A549 (cell line): ENCODE measurements at regions not wholly inside any gene's neighbourhood (a gene's known extent, or its start where the extent isn't known, plus 50 kb on each side); places are given as distances from the start of the nearest gene placed in this dataset.

ENCODE experiments used
- ATAC-seq, 2 experiments: fragments of 200-7000 bp in 1 of 2; fragments of >200 bp in 1 of 2; cut with Nextera tagmentation in 1 of 2; cut with Tn5 transposase in 1 of 2; 3 replicates each; pipeline versions ENCODE4 v1.8.0 to v1.9.1; 2018 to 2020; ENCODE audit warnings: mild to moderate bottlenecking in 1 of 2, moderate library complexity in 1 of 2
- CTCF ChIA-PET: fragments of 300-600 bp; sonication (Branson Sonifier 250); formaldehyde crosslinking; extraction: SDS; loops from one replicate; lab custom pipeline; 2021; ENCODE audit warnings: antibody characterized with exemption, inconsistent platforms; lab: Yijun Ruan, JAX
- POLR2A ChIA-PET: fragments of 350-600 bp; formaldehyde crosslinking; extraction: SDS; loops from one replicate; lab custom pipeline; 2021; ENCODE audit warnings: antibody characterized with exemption, inconsistent platforms; lab: Yijun Ruan, JAX
- DNase-seq, 2 experiments: peaks; one replicate each; pipeline versions ENCODE4 v3.0.0 to v3.0.0-alpha.2; 2011 to 2016; ENCODE audit warnings: low read depth in 1 of 2, low spot score in 1 of 2
- FAIRE-seq: peaks from 2 replicates; lab custom pipeline; 2011; peaks lifted over from hg19 to GRCh38; lab: Jason Lieb, UNC
- H3K27ac ChIP-seq, 2 experiments: fragments of >200 bp; sonication (Bioruptor Twin); formaldehyde crosslinking; 3 replicates each; pipeline ENCODE4 v1.5.1; 2016 to 2017
- H3K4me1 ChIP-seq: fragments of >200 bp; sonication (Bioruptor Twin); formaldehyde crosslinking; 3 replicates; pipeline ENCODE4 v1.6.1; 2016
- H3K4me2 ChIP-seq: fragments of >200 bp; sonication (Bioruptor Twin); formaldehyde crosslinking; 3 replicates; pipeline ENCODE4 v1.6.1; 2016
- H3K4me3 ChIP-seq: fragments of >200 bp; sonication (Bioruptor Twin); formaldehyde crosslinking; 3 replicates; pipeline ENCODE4 v1.5.1; 2016
- H3K9me3 ChIP-seq: fragments of >200 bp; sonication (Bioruptor Twin); formaldehyde crosslinking; 3 replicates; pipeline ENCODE4 v1.6.1; 2016
- ATOH8 ChIP-seq: fragments of 250-450 bp; sonication (Bioruptor Pico); IDR thresholded peaks from 2 replicates; pipeline ENCODE4 v1.5.0; 2020; ENCODE audit warnings: low read depth, mild to moderate bottlenecking, moderate library complexity
- BHLHE40 ChIP-seq: IDR thresholded peaks from 2 replicates; pipeline ENCODE4 v1.6.1; 2012; ENCODE audit warnings: low read depth, low read length, inconsistent platforms
- CBX8 ChIP-seq: fragments of 200-600 bp; sonication (generic); IDR thresholded peaks from 2 replicates; pipeline ENCODE4 v1.6.1; 2016
- CEBPB ChIP-seq, 2 experiments: fragments of >200 bp in 1 of 2; sonication (Bioruptor Twin) in 1 of 2; formaldehyde crosslinking in 1 of 2; IDR thresholded peaks; 2 replicates each; pipeline ENCODE4 v1.6.1; 2012 to 2016
- CHD2 ChIP-seq: fragments of 150-350 bp; IDR thresholded peaks from 2 replicates; pipeline ENCODE4 v1.6.1; 2014; ENCODE audit warnings: low read length; ENCODE audit not compliant: partially characterized antibody
- CHD4 ChIP-seq: fragments of 200-600 bp; sonication (generic); IDR thresholded peaks from 2 replicates; pipeline ENCODE4 v1.6.1; 2016; ENCODE audit warnings: antibody characterized with exemption, mild to moderate bottlenecking, borderline replicate concordance
- CTCF ChIP-seq: fragments of >200 bp; sonication (Bioruptor Twin); formaldehyde crosslinking; IDR thresholded peaks from 3 replicates; pipeline ENCODE4 v1.5.1; 2016
- EHF ChIP-seq: fragments of 250-450 bp; sonication (Bioruptor Pico); IDR thresholded peaks from 2 replicates; pipeline ENCODE4 v1.5.0; 2020; ENCODE audit warnings: mild to moderate bottlenecking
- EHMT2 ChIP-seq: fragments of 200-600 bp; sonication (generic); IDR thresholded peaks from 2 replicates; pipeline ENCODE4 v1.6.1; 2016; ENCODE audit warnings: antibody characterized with exemption, low read depth, mild to moderate bottlenecking, moderate library complexity
- ELK1 ChIP-seq: fragments of 150-350 bp; IDR thresholded peaks from 2 replicates; pipeline ENCODE4 v1.6.1; 2014; ENCODE audit warnings: low read depth, mild to moderate bottlenecking, low read length
- EP300 ChIP-seq, 2 experiments: fragments of >200 bp; sonication (Bioruptor Twin); formaldehyde crosslinking; IDR thresholded peaks; 2 replicates in 1 of 2; 3 replicates in 1 of 2; pipeline ENCODE4 v1.6.1; 2016 to 2017
- FOSB ChIP-seq: fragments of 250-450 bp; sonication (Bioruptor Pico); IDR thresholded peaks from 2 replicates; pipeline ENCODE4 v1.5.0; 2020; ENCODE audit warnings: mild to moderate bottlenecking, moderate library complexity
- FOXS1 ChIP-seq: fragments of 250-450 bp; sonication (Bioruptor Pico); IDR thresholded peaks from 2 replicates; pipeline ENCODE4 v1.5.0; 2020; ENCODE audit warnings: mild to moderate bottlenecking, moderate library complexity
- HDAC2 ChIP-seq: fragments of 200-600 bp; sonication (generic); IDR thresholded peaks from 2 replicates; pipeline ENCODE4 v1.6.1; 2016
- HEYL ChIP-seq: fragments of 250-450 bp; sonication (Bioruptor Pico); IDR thresholded peaks from 2 replicates; pipeline ENCODE4 v1.8.0; 2021; ENCODE audit warnings: mild to moderate bottlenecking, moderate library complexity
- HMGXB4 ChIP-seq: fragments of 250-450 bp; sonication (Bioruptor Pico); IDR thresholded peaks from 2 replicates; pipeline ENCODE4 v1.5.0; 2021; ENCODE audit warnings: mild to moderate bottlenecking, moderate library complexity, borderline replicate concordance
- HOXB5 ChIP-seq: fragments of 250-450 bp; sonication (Bioruptor Pico); IDR thresholded peaks from 2 replicates; pipeline ENCODE4 v1.5.0; 2020; ENCODE audit warnings: mild to moderate bottlenecking, moderate library complexity
- JUN ChIP-seq, 2 experiments: fragments of >200 bp; sonication (Bioruptor Twin); formaldehyde crosslinking; IDR thresholded peaks; 2 replicates in 1 of 2; 3 replicates in 1 of 2; pipeline ENCODE4 v1.6.1; 2016 to 2017
- JUNB ChIP-seq: fragments of >200 bp; sonication (Bioruptor Twin); formaldehyde crosslinking; IDR thresholded peaks from 2 replicates; pipeline ENCODE4 v1.6.1; 2016
- KDM1A ChIP-seq: fragments of 200-600 bp; sonication (generic); IDR thresholded peaks from 2 replicates; pipeline ENCODE4 v1.6.1; 2016; ENCODE audit warnings: low read depth, mild to moderate bottlenecking
- MAFK ChIP-seq: fragments of 450-650 bp; IDR thresholded peaks from 2 replicates; pipeline ENCODE4 v1.6.1; 2014; ENCODE audit not compliant: partially characterized antibody
- MAZ ChIP-seq: fragments of 150-350 bp; IDR thresholded peaks from 2 replicates; pipeline ENCODE4 v1.6.1; 2014; ENCODE audit warnings: antibody characterized with exemption, low read depth, low read length, borderline replicate concordance
- NFE2L2 ChIP-seq: fragments of 150-350 bp; conservative IDR thresholded peaks from 2 replicates; pipeline ENCODE4 v1.6.1; 2014; ENCODE audit warnings: low read length
- NPAS2 ChIP-seq: fragments of 250-450 bp; sonication (Bioruptor Pico); IDR thresholded peaks from 2 replicates; pipeline ENCODE4 v1.8.0; 2022; ENCODE audit warnings: mild to moderate bottlenecking, moderate library complexity, borderline replicate concordance
- PHF8 ChIP-seq: fragments of 200-600 bp; sonication (generic); IDR thresholded peaks from 2 replicates; pipeline ENCODE4 v1.6.1; 2016; ENCODE audit warnings: low read depth, mild to moderate bottlenecking, antibody characterized with exemption, moderate library complexity, borderline replicate concordance
- POLR2A ChIP-seq: IDR thresholded peaks from 2 replicates; pipeline ENCODE4 v1.6.1; 2012; ENCODE audit warnings: mild to moderate bottlenecking, low read length
- POLR2AphosphoS2 ChIP-seq: conservative IDR thresholded peaks from 2 replicates; pipeline ENCODE4 v1.6.1; 2012; ENCODE audit warnings: low read length, improper control_type of control experiment, inconsistent platforms
- RAD21 ChIP-seq, 2 experiments: fragments of >200 bp in 1 of 2; sonication (Bioruptor Twin) in 1 of 2; formaldehyde crosslinking in 1 of 2; IDR thresholded peaks in 1 of 2; conservative IDR thresholded peaks in 1 of 2; 2 replicates in 1 of 2; 3 replicates in 1 of 2; pipeline ENCODE4 v1.6.1; 2012 to 2018; ENCODE audit warnings: inconsistent platforms in 1 of 2
- REST ChIP-seq: fragments of 200-600 bp; sonication (generic); IDR thresholded peaks from 2 replicates; pipeline ENCODE4 v1.6.1; 2016; ENCODE audit warnings: antibody characterized with exemption, mild to moderate bottlenecking, moderate library complexity
- RFX5 ChIP-seq: fragments of 450-650 bp; IDR thresholded peaks from 2 replicates; pipeline ENCODE4 v1.7.1; 2014; ENCODE audit warnings: antibody characterized with exemption, mild to moderate bottlenecking, moderate library complexity
- TFCP2L1 ChIP-seq: fragments of 250-450 bp; sonication (Bioruptor Pico); IDR thresholded peaks from 2 replicates; pipeline ENCODE4 v1.5.0; 2021; ENCODE audit warnings: mild to moderate bottlenecking
- TP53 ChIP-seq: fragments of 250-450 bp; sonication (Bioruptor Pico); IDR thresholded peaks from 2 replicates; pipeline ENCODE4 v1.5.0; 2021; ENCODE audit warnings: mild to moderate bottlenecking, moderate library complexity
- ZFP36 ChIP-seq: fragments of 450-650 bp; IDR thresholded peaks from 2 replicates; pipeline ENCODE4 v1.6.1; 2014; ENCODE audit warnings: borderline replicate concordance; ENCODE audit not compliant: partially characterized antibody
- ZSCAN20 ChIP-seq: fragments of 250-450 bp; sonication (Bioruptor Pico); IDR thresholded peaks from 2 replicates; pipeline ENCODE4 v1.8.0; 2022; ENCODE audit warnings: mild to moderate bottlenecking, moderate library complexity
- WGBS: methylation state at CpG from one replicate; pipeline ENCODE4 v1.1.6; 2017; ENCODE audit errors: missing lambda C conversion rate; 5-methylcytosine and 5-hydroxymethylcytosine counted together

- ATAC-seq = peak; percentile 0 to 7; a peak in 5 of 6 replicates
- H3K9me3 ChIP-seq = no peaks in the 10 kb centered on the region
- peak in 1 of 2 experiments; percentile 63 for DNase-seq
- FAIRE-seq = no peak
- WGBS = 31% methylated on average over 13 of the region's 17 CpGs
- CTCF ChIA-PET = interaction anchor here (0.8 to 3.7 kb wide), 9 partner anchors 11 to 207 kb away, joined by 3 to 33 read pairs (median 8); no protein-coding TSS in a partner anchor
- peak overlapping the region; percentile 86 for H3K4me2 ChIP-seq
- peak overlapping the region; percentile 91 to 94 for H3K27ac ChIP-seq
- H3K4me1 ChIP-seq = peaks cover 85% of the 10 kb centered on the region
- peak overlapping the region; percentile 41 for H3K4me3 ChIP-seq
- POLR2A ChIA-PET = interaction anchor here (0.8 to 5.3 kb wide), 5 partner anchors 9 to 35 kb away, joined by 4 to 98 read pairs (median 8); no protein-coding TSS in a partner anchor
- no peak for TF ChIP-seq MAZ
- TF ChIP-seq FOSB = peak; percentile 68
- no peak for TF ChIP-seq EHMT2
- no peak for TF ChIP-seq NPAS2 (CRISPR knock-in tag)
- peak; percentile 80 for TF ChIP-seq HMGXB4 (CRISPR knock-in tag)
- TF ChIP-seq PHF8 = no peak
- TF ChIP-seq CEBPB (IDR thresholded peaks at IDR 0.05) = no peak
- peak; percentile 48 for TF ChIP-seq ATOH8
- TF ChIP-seq RFX5 = no peak
- TF ChIP-seq CBX8 = no peak
- TF ChIP-seq CTCF = no peak
- TF ChIP-seq CHD2 = no peak
- no peak for TF ChIP-seq POLR2AphosphoS2
- TF ChIP-seq FOXS1 (CRISPR knock-in tag) = no peak
- TF ChIP-seq REST = no peak
- no peak for TF ChIP-seq BHLHE40
- no peak for TF ChIP-seq POLR2A
- TF ChIP-seq MAFK = no peak
- TF ChIP-seq EHF (CRISPR knock-in tag) = peak; percentile 66; the same call in 1 of the 2 replicates
- TF ChIP-seq CHD4 = no peak
- TF ChIP-seq HDAC2 = no peak
- peak; percentile 66; the same call in 1 of the 2 replicates for TF ChIP-seq HEYL (CRISPR knock-in tag)
- no peak for TF ChIP-seq EP300 (IDR thresholded peaks at IDR 0.05)
- TF ChIP-seq HOXB5 (CRISPR knock-in tag) = peak; percentile 78
- TF ChIP-seq TFCP2L1 (CRISPR knock-in tag) = peak; percentile 81; the same call in 1 of the 2 replicates
- no peak for TF ChIP-seq NFE2L2
- TF ChIP-seq JUNB = no peak
- TF ChIP-seq TP53 = peak; percentile 44; the same call in 1 of the 2 replicates
- no peak for TF ChIP-seq KDM1A
- TF ChIP-seq RAD21 (conservative IDR thresholded peaks at IDR 0.05 in 1 of 2, IDR thresholded peaks at IDR 0.05 in 1 of 2) = no peak
- no peak for TF ChIP-seq ELK1
- TF ChIP-seq ZSCAN20 (CRISPR knock-in tag) = no peak
- no peak for TF ChIP-seq ZFP36
- no peak; a peak in 1 of 5 replicates for TF ChIP-seq JUN (IDR thresholded peaks at IDR 0.05)
Measured at GRCh38 chr17:77288115-77288619, 147.4 kb downstream of the SEC14L1 start.
